ENCODE measurements at regions not wholly inside any gene's neighbourhood (a gene's known extent, or its start where the extent isn't known, plus 50 kb on each side); places are given as distances from the start of the nearest gene placed in this dataset.

DNA sequence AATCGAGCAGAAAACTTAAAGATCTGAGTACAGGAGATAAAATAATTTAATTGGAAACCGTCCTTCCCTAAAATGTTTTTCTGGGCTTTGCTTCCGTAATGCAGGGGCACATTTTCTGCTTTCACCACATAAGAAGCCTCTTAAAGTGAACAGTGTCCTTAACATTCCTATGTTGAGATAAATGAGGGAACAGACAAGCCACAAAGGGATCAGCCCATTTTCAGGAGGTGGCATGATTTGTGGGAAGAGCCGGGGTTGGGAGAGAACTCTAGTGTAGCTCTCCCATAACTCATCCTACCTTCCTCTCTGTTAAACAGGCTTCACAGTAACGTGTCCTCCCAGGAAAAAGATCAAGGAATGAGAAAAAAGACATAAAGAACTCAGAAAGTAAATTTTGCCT is 56.9 kb upstream of the ACVR1C start:
- DNase-seq = peak; percentile 39

DNA sequence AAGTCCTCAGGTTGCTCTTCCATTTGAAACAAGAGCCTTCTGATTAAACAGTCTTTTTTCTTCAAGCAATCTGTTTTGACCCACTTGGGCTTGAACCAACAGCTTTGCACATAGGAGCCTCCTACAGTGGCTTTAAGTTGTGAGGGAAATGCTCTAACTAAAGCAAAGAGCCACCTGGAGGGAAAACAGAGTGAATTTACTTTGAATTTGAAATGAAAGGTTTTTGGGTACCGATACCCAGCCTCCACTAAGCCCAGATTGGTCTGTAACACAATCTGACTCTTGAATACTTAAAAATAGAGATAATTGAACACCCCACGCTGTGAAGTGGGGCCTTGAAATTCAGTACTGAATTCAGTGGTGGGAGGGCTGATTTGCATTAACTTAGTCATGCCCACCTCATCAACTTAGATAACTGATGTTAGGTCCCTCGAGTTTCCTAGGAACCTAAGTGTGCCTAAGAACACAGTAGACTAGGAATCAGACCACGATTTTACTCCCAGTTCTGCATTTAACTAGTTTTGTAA is 56.3 kb upstream of the ACVR1C start:
- DNase-seq = no peak

Measured in fibroblast of upper back skin (primary cell).